HPDE6-E6E7 (cell line): ENCODE measurements at regions not wholly inside any gene's neighbourhood (a gene's known extent, or its start where the extent isn't known, plus 50 kb on each side); places are given as distances from the start of the nearest gene placed in this dataset.
"Not testable (repeated sequence)": the region's sequence is repeated elsewhere in the genome, so short reads cannot be mapped to it uniquely, and the experiment has no call there.

Experiments
- DNase-seq: peaks from one replicate; pipeline ENCODE4 v3.0.0; 2011; ENCODE audit warnings: missing footprints; ENCODE audit errors: extremely low spot score

DNA sequence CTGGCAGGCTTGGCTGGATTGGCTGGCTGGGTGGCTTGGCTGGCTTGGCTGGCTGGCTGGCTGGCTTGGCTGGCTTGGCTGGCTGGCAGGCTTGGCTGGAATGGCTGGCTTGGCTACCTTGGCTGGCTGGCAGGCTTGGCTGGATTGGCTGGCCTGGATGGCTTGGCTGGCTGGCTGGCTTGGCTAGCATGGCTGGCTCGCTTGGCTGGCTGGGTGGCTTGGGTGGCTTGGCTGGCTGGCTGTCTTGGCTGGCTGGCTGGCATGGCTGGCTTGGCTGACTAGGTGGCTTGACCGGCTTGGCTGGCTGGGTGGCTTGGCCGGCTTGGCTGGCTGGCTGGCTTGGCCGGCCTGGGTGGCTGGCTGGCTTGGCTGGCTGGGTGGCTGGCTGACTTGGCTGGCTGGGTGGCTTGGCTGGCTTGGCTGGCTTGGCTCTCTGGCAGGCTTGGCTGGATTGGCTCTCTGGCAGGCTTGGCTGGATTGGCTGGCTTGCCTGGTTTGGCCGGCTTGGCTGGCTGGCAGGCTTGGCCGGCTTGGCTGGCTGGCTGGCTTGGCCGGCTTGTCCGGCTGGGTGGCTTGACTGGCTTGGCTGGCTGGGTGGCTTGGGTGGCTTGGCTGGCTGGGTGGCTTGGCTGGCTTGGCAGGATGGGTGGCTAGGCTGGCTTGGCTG, 440.9 kb downstream of the GOLGA6L6 start:
- DNase-seq = not testable (repeated sequence)

DNA sequence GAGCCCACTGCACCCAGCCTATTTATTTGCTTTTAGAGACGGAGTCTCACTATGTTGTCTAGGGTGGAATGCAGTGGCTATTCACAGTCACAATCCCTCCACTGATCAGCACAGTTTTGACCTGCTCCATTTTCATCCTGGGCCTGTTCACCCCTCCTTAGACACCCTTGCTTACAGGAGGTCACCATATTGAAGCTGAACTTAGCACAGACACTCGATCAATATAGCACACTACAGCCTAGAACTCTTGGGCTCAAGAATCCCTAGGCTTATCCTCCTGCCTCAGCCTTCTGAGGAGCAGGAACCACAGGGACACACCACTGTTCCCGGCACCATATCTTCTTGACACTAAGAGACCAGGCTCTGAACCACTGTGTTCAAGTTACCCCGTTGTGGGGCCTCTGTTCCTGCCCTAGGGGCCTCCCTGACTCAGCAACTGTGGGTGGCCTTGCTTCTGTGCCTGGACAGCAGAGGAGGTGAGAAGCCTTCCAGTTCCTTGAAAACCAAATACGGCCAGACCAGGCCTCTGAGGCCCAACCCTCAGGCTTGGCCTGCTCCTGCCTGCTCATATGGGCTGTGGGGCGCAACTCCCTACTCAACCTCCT, 445.8 kb downstream of the GOLGA6L6 start:
- DNase-seq = not testable (repeated sequence)

GRCh38 chr15:20089541-20089940, 452.1 kb downstream of the GOLGA6L6 start:
- DNase-seq = not testable (repeated sequence)

DNA sequence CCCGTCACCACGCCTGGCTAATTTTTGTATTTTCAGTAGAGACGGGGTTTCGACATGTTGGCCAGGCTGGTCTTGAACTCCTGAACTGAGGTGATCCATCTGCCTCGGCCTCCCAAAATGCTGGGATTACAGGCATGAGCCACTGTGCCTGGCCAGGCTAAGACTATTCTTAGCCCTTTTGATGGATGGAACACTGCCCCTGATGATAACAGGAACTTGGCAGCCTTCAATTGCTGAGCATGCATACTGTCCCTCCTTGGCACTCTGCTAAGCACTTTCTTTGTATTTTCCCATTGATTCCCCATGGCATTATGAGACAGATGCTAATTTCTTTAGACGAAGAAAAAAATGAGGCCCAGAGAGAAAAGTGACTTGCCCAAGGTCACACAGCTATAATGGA, 457.6 kb downstream of the GOLGA6L6 start:
- DNase-seq = not testable (repeated sequence)

DNA sequence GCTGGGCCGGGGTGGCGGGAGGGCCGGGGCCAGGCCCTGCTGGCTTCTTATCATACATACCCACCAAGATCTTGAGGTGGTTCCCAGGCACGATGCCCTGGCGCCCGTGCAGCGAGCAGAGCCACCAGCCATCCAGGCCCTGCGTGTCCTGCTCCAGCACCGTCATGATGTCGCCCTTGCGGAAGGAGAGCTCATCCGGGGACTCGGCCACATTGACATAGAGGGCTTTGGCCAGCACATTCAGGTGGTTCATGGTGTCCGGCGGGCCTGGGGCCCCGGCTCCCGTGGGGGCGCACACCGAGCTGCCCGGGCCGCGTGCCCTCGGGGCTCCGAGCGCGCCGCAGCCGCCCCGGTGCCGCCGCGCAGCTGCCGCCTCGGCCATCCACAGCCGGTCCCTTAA, 467.5 kb downstream of the GOLGA6L6 start:
- DNase-seq = not testable (repeated sequence)

DNA sequence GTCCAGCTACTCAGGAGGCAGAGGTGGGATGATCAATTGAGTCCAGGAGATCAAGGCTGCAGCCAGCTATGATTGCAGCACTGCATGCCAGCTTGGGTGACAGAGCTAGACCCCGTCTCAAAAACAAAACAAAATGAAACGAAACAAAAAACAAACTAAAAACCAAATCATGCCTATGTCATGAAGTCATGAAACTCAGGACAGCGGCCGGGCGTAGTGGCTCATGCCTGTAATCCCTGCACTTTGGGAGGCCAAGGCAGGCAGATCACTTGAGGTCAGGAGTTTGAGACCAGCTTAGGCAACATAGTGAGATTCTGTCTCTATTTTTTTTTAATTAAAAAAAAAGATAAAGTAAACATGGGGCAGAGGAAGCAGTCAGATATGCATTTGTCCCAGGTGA, 472.6 kb downstream of the GOLGA6L6 start:
- not testable (repeated sequence) for DNase-seq

DNA sequence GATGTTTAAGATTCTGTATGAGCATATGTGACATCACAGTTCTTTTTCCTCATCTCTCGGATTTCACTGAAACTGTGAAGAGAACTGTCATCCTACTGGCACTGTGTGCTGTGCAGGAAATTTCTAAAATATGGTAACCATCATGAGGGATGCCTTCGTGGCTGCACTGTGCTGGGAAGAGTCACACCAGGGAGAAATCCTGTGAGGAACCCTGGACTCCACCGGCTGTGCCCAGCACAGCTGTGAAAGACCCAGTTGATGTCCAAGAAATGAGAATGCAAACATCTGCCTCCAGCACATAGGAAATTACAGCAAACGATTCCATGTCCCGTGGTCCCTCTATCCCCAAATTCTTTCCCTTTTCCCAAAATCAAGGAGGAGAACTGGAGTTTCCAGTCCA, 475.4 kb downstream of the GOLGA6L6 start:
- DNase-seq = not testable (repeated sequence)

DNA sequence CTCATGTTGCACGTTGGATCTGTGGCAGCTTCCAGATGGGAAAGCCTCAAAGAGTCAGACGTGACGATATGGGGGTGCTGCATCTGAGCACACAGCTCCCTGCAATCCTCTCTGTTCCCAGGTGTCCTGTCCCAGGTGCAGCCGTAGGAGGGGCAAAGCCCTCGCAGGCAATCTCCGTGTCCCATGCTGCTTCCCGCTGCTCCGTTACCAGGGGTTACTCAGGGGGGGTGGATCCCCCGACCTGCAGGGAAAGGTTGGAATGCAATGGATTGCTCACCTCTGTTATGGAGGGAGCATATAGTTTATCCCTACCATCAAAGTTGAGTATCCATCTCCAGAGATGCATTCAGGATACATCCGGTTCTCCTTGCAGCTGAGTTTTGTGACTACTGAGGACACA, 476.1 kb downstream of the GOLGA6L6 start:
- DNase-seq = not testable (repeated sequence)

DNA sequence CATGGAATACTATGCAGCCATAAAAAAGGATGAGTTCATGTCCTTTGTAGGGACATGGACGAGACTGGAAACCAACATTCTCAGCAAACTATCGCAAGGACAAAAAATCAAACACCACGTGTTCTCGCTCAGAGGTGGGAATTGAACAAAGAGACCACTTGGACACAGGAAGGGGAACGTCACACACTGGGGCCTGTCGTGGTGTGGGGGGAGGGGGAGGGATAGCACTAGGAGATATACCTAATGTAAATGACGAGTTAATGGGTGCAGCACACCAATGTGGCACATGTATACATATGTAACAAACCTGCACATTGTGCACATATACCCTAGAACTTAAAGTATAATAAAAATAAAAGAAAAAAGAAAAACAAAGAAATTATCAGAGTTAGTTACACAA, 478.4 kb downstream of the GOLGA6L6 start:
- not testable (repeated sequence) for DNase-seq

GRCh38 chr15:20060838-20061237, 480.8 kb downstream of the GOLGA6L6 start:
- DNase-seq = not testable (repeated sequence)

GRCh38 chr15:20056871-20057270, 484.7 kb downstream of the GOLGA6L6 start:
- not testable (repeated sequence) for DNase-seq

DNA sequence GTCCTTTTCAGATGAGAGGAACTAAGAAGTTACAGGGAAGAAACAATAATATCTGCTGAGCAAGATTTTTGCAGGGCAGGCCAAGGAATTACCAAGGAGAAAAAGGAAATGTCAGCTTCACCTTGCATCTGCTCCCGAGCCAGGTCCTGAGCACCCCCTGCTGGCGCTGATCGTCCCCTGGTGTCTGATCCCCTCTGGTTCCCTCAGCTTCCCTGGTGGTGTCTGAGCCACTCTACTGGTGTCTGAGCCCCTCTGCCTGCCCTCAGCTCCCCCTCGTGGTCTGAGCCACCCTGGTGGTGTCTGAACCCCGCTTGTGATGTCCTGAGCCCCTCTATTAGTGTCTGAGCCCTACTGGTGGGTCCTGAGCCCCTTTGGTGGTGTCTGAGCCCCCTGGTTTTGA, 485.7 kb downstream of the GOLGA6L6 start:
- DNase-seq = not testable (repeated sequence)

- DNase-seq = not testable (repeated sequence)
These were observed 493.4 kb downstream of the GOLGA6L6 start for GRCh38 chr15:20048189-20048588.

GRCh38 chr15:20045165-20045564, 496.4 kb downstream of the GOLGA6L6 start:
- not testable (repeated sequence) for DNase-seq

DNA sequence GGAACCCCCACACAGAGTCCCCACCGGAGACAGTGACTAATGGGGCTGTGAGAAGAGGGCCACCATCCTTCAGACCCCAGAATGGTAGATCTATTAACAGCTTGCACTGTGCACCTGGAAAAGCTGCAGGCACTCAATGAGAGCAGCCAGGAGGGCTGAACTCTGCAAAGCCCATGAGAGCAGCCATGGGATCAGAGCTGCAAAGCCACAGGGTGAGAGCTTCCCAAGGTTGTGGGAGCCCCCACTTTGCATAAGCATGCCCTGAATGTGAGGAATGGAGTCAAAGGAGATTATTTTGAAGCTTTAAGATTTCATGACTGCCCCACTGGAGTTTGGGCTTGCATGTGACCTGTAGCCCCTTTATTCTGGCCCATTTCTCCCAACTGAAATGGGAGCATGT, 500.9 kb downstream of the GOLGA6L6 start:
- DNase-seq = not testable (repeated sequence)

- DNase-seq = not testable (repeated sequence)
These were observed 516.6 kb downstream of the GOLGA6L6 start for GRCh38 chr15:20025040-20025439.

DNA sequence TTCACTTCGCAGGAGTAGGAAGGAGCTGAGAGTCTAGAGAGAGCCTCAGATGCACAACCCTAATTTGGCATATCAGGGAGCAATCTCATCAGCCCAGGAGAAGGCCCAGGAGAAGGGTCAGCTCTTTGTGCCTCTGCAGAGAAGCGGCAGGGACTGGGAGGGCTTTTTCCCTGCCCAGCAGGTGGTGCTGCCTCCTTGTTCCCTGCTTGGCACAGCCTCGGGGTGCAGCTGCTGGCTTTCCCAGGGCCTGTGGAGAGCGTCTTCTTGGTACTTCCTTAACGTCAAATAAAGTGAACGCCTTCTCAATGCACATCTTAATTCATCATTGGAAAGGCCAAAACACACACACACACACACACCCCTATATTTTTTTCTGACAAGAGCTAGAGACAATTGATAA, 519.3 kb downstream of the GOLGA6L6 start:
- DNase-seq = not testable (repeated sequence)

DNA sequence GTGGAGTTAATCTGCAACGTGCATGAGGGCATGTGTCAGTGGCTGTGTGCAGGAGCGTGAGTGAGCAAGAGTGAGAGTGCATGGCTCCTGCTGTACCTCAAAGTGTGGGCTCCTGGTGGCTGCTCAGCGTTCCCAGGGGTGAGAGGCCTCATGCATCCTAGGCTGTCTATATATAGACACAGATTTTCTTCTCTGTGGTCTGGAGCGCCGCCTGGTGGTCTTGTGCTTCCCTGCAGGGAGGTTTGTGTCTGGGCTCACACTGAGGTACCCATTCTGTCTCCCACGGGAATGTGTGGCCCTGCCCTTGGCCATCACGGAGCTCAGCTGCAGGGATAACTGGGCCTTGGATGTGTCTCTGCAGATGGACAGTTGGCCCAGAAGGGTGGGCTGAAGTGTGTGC, 520.2 kb downstream of the GOLGA6L6 start:
- DNase-seq = not testable (repeated sequence)

- DNase-seq = not testable (repeated sequence)
These were observed 521.0 kb downstream of the GOLGA6L6 start for GRCh38 chr15:20020588-20020987.

GRCh38 chr15:20019758-20020157, 521.8 kb downstream of the GOLGA6L6 start:
- not testable (repeated sequence) for DNase-seq

DNA sequence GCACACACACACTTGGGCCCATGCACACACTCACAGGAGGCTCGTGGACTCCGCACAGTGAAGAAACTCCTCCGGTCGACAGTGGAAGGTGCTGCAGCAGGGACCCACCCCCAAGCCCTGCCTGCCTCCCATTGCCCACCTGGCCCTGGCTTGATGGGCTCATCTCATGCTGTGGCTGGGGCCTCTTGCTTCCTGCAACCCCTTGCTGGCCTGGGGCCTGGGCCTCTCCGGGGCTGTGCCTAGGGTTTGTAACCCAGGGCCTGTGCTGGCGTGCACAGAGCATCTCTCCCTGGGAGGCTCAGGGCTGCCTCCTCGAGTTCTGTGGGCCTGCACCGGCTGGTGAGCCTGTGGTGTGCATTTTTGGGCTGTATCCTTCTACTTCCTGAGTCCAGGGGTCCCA, 524.0 kb downstream of the GOLGA6L6 start:
- DNase-seq = not testable (repeated sequence)

DNA sequence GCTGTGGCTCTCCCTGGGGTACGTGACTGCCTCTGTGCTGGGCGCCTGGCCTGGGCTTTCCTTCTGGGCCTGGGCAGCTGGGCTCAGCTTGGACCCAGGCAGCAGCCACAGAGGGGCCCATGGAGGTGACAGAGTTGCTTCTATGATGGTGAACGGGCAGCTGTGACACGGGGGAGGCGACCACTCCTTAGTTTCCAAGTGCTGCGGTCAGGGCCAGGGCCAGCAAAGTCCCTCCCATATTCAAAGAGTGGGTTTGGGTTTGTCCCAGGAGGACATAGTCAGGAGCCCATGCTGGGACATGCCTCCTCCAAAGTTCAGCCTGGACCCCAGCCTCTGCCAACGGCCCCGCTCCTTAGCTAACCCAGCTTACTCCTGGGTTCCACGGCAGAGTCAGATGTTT, 524.7 kb downstream of the GOLGA6L6 start:
- DNase-seq = not testable (repeated sequence)

- DNase-seq = not testable (repeated sequence)
These were observed 528.8 kb downstream of the GOLGA6L6 start for GRCh38 chr15:20012837-20013236.
